ENCODE measurements at regions not wholly inside any gene's neighbourhood (a gene's known extent, or its start where the extent isn't known, plus 50 kb on each side); places are given as distances from the start of the nearest gene placed in this dataset.

- Histone ChIP-seq H3K4me1 (no peaks in the 10 kb centered on the region), H3K27me3 (no peaks in the 10 kb centered on the region), H3K4me3 (no peak overlapping the region), H3K79me2 (ENCODE audit: low read depth) (no peaks in the 10 kb centered on the region), H3F3A (ENCODE audit: low read depth) (no peaks in the 10 kb centered on the region), H3K4me2 (no peak overlapping the region), H3K9me3 (ENCODE audit: low read depth) (no peaks in the 10 kb centered on the region), H3K9ac (no peak overlapping the region), H3K27ac (no peak overlapping the region), H4K20me1 (ENCODE audit: low read depth) (no peaks in the 10 kb centered on the region), H2AFZ (replicated peaks) (no peak overlapping the region), H3K36me3 (no peaks in the 10 kb centered on the region)
- H3K27me3 Mint-ChIP-seq (ENCODE audit: insufficient read depth, low read depth), result peaks cover 2% of the 10 kb centered on the region
- DNase-seq (ENCODE audit: low spot score), result no peak
- peaks cover 3% of the 10 kb centered on the region for H3K36me3 Mint-ChIP-seq
- H3K4me3 Mint-ChIP-seq, result no peak overlapping the region
- peaks cover 6% of the 10 kb centered on the region for H3K9me3 Mint-ChIP-seq
- H3K27ac Mint-ChIP-seq, result no peak overlapping the region
- TF ChIP-seq EZH2 (IDR thresholded peaks at IDR 0.05) (no peak), CTCF (IDR thresholded peaks at IDR 0.05) (no peak), EZH2phosphoT487 (IDR thresholded peaks at IDR 0.05) (no peak)
- peaks cover 6% of the 10 kb centered on the region for H3K4me1 Mint-ChIP-seq
Measured at GRCh38 chr20:60576236-60576635, 618.0 kb downstream of the CDH26 start.

- no peak overlapping the region for H3K27ac ChIP-seq
- H3K4me2 ChIP-seq, result no peak overlapping the region
- H3K36me3 ChIP-seq, result no peaks in the 10 kb centered on the region
- H3K27me3 Mint-ChIP-seq (ENCODE audit: insufficient read depth, low read depth), result no peaks in the 10 kb centered on the region
- H3K79me2 ChIP-seq (ENCODE audit: low read depth), result no peaks in the 10 kb centered on the region
- no peaks in the 10 kb centered on the region for H3K4me1 ChIP-seq
- no peak overlapping the region for H3K4me3 Mint-ChIP-seq
- H3F3A ChIP-seq (ENCODE audit: low read depth), result no peaks in the 10 kb centered on the region
- TF ChIP-seq EZH2phosphoT487 (IDR thresholded peaks at IDR 0.05), result no peak
- no peak for TF ChIP-seq CTCF (IDR thresholded peaks at IDR 0.05)
- TF ChIP-seq EZH2 (IDR thresholded peaks at IDR 0.05), result no peak
- H3K27me3 ChIP-seq, result no peaks in the 10 kb centered on the region
- H3K36me3 Mint-ChIP-seq, result peaks cover 3% of the 10 kb centered on the region
- no peak overlapping the region for H3K27ac Mint-ChIP-seq
- H2AFZ ChIP-seq (replicated peaks), result no peak overlapping the region
- H3K9me3 Mint-ChIP-seq, result peaks cover 6% of the 10 kb centered on the region
- DNase-seq (ENCODE audit: low spot score), result no peak
- H3K9me3 ChIP-seq (ENCODE audit: low read depth), result no peaks in the 10 kb centered on the region
- H3K4me3 ChIP-seq, result no peak overlapping the region
- peaks cover 20% of the 10 kb centered on the region for H3K4me1 Mint-ChIP-seq
- H4K20me1 ChIP-seq (ENCODE audit: low read depth), result no peaks in the 10 kb centered on the region
- H3K9ac ChIP-seq, result no peak overlapping the region
Measured at GRCh38 chr20:60579941-60580515, 621.8 kb downstream of the CDH26 start.

DNA sequence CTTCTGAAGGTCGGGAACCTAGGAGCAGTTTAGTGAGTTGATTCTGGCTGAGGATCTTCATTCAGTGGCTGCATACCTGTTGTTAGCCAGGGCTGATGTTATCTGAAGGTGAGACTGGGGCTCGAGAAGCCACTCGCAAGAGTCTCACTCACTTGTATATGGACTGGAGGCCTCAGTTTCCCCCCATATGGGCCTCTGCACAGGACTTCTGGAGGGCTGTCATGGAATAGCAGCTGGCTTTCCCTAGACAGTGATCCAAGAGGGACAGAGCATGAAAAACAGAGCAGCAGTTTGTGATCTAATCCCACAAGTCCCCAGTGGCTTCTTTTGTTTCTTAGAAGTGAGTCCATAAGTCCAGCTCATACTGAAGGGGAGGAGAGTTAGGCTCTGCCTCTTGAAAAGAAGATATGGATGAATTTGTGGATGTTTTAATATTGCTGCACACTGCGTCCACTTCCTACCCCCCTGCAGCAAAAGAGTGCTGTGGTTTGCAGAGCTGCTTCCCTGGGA lies 623.4 kb downstream of the CDH26 start:
- DNase-seq (ENCODE audit: low spot score), result no peak
- Mint-ChIP-seq H3K27ac (no peak overlapping the region), H3K9me3 (peaks cover 6% of the 10 kb centered on the region), H3K27me3 (ENCODE audit: insufficient read depth, low read depth) (no peaks in the 10 kb centered on the region), H3K4me1 (peaks cover 27% of the 10 kb centered on the region), H3K36me3 (peaks cover 3% of the 10 kb centered on the region), H3K4me3 (no peak overlapping the region)
- Histone ChIP-seq H3F3A (ENCODE audit: low read depth) (no peaks in the 10 kb centered on the region), H3K9me3 (ENCODE audit: low read depth) (no peaks in the 10 kb centered on the region), H4K20me1 (ENCODE audit: low read depth) (no peaks in the 10 kb centered on the region), H2AFZ (replicated peaks) (no peak overlapping the region), H3K9ac (no peak overlapping the region), H3K4me1 (no peaks in the 10 kb centered on the region), H3K27ac (no peak overlapping the region), H3K4me2 (no peak overlapping the region), H3K4me3 (no peak overlapping the region), H3K36me3 (no peaks in the 10 kb centered on the region), H3K79me2 (ENCODE audit: low read depth) (no peaks in the 10 kb centered on the region), H3K27me3 (no peaks in the 10 kb centered on the region)
- TF ChIP-seq CTCF (IDR thresholded peaks at IDR 0.05), result no peak
- no peak for TF ChIP-seq EZH2 (IDR thresholded peaks at IDR 0.05)
- no peak for TF ChIP-seq EZH2phosphoT487 (IDR thresholded peaks at IDR 0.05)
